ENCODE measurements at regions not wholly inside any gene's neighbourhood (a gene's known extent, or its start where the extent isn't known, plus 50 kb on each side); places are given as distances from the start of the nearest gene placed in this dataset.

DNA sequence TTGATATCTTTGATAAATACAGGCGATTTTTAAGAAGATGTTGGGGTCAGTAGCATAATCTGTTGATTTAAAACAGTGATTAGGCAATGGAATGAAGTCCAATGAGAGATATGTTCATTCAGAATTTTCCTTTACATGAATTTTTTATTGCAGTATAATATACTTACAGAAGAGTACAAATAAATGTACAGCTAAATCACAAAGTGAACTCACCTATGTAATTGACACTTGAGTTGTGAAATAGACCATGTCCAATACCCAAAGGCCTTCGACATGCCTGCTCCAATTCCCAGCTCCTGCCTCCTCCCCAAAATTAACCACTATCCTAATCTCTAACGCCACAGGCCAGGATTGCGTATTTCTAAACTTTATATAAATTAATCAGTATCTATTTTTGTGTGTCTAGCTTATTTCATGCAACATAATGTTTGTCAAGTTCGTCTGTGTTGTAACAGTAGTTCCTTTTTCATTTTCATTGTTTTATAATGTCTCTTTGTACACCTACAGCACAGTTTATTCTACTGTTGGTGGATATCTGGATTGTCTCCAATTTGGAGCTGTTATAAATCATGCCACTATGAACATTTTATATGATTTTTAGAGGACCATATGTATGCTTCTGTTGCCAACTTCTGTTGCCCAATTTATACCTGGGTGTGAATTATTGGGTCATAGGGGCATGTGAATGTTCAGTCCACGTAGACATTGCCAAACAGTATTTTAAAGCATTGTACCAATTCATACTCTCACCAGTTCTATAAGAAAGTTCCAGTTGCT is 208.3 kb downstream of the TLE1 start:
- TF ChIP-seq SIN3A (IDR thresholded peaks at IDR 0.05; ENCODE audit: borderline replicate concordance, insufficient read depth, low read length): no peak
- TF ChIP-seq, protein P1, sequence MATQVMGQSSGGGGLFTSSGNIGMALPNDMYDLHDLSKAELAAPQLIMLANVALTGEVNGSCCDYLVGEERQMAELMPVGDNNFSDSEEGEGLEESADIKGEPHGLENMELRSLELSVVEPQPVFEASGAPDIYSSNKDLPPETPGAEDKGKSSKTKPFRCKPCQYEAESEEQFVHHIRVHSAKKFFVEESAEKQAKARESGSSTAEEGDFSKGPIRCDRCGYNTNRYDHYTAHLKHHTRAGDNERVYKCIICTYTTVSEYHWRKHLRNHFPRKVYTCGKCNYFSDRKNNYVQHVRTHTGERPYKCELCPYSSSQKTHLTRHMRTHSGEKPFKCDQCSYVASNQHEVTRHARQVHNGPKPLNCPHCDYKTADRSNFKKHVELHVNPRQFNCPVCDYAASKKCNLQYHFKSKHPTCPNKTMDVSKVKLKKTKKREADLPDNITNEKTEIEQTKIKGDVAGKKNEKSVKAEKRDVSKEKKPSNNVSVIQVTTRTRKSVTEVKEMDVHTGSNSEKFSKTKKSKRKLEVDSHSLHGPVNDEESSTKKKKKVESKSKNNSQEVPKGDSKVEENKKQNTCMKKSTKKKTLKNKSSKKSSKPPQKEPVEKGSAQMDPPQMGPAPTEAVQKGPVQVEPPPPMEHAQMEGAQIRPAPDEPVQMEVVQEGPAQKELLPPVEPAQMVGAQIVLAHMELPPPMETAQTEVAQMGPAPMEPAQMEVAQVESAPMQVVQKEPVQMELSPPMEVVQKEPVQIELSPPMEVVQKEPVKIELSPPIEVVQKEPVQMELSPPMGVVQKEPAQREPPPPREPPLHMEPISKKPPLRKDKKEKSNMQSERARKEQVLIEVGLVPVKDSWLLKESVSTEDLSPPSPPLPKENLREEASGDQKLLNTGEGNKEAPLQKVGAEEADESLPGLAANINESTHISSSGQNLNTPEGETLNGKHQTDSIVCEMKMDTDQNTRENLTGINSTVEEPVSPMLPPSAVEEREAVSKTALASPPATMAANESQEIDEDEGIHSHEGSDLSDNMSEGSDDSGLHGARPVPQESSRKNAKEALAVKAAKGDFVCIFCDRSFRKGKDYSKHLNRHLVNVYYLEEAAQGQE (IDR thresholded peaks at IDR 0.05; ENCODE audit: insufficient read depth in 1 of 2, low read depth in 2 of 2, low read length in 2 of 2): no peak

- TF ChIP-seq FOXP2 (optimal IDR thresholded peaks at IDR 0.05; ENCODE audit: borderline replicate concordance, extremely low read depth, extremely low read length, insufficient read depth): no peak
- TF ChIP-seq SIN3A (IDR thresholded peaks at IDR 0.05; ENCODE audit: borderline replicate concordance, insufficient read depth, low read length): no peak
- no peak for TF ChIP-seq POLR2AphosphoS5 (IDR thresholded peaks at IDR 0.05; ENCODE audit: low read depth, low read length)
- TF ChIP-seq, protein P1 (IDR thresholded peaks at IDR 0.05; ENCODE audit: insufficient read depth in 1 of 2, low read depth in 2 of 2, low read length in 2 of 2): no peak
- no peak for TF ChIP-seq TAF1 (IDR thresholded peaks at IDR 0.05; ENCODE audit: borderline replicate concordance, insufficient read depth, low read length)
Observed at GRCh38 chr9:81479573-81479972, 209.8 kb downstream of the TLE1 start.

- TF ChIP-seq TAF1 (IDR thresholded peaks at IDR 0.05; ENCODE audit: borderline replicate concordance, insufficient read depth, low read length): no peak
- TF ChIP-seq POLR2AphosphoS5 (IDR thresholded peaks at IDR 0.05; ENCODE audit: low read depth, low read length): no peak
Observed at GRCh38 chr9:81477669-81478068, 211.7 kb downstream of the TLE1 start.

- TF ChIP-seq TAF1 (IDR thresholded peaks at IDR 0.05; ENCODE audit: borderline replicate concordance, insufficient read depth, low read length) (no peak), FOXP2 (optimal IDR thresholded peaks at IDR 0.05; ENCODE audit: borderline replicate concordance, extremely low read depth, extremely low read length, insufficient read depth) (no peak), SIN3A (IDR thresholded peaks at IDR 0.05; ENCODE audit: borderline replicate concordance, insufficient read depth, low read length) (no peak), POLR2AphosphoS5 (IDR thresholded peaks at IDR 0.05; ENCODE audit: low read depth, low read length) (no peak)
- TF ChIP-seq, protein P1 (IDR thresholded peaks at IDR 0.05; ENCODE audit: insufficient read depth in 1 of 2, low read depth in 2 of 2, low read length in 2 of 2): no peak
Observed at GRCh38 chr9:81476813-81477490, 212.4 kb downstream of the TLE1 start.

GRCh38 chr9:81474792-81475191 is 214.6 kb downstream of the TLE1 start:
- no peak for TF ChIP-seq SIN3A (IDR thresholded peaks at IDR 0.05; ENCODE audit: borderline replicate concordance, insufficient read depth, low read length)
- TF ChIP-seq TAF1 (IDR thresholded peaks at IDR 0.05; ENCODE audit: borderline replicate concordance, insufficient read depth, low read length): no peak
- TF ChIP-seq, protein P1 (IDR thresholded peaks at IDR 0.05; ENCODE audit: insufficient read depth in 1 of 2, low read depth in 2 of 2, low read length in 2 of 2): no peak
- no peak for TF ChIP-seq FOXP2 (optimal IDR thresholded peaks at IDR 0.05; ENCODE audit: borderline replicate concordance, extremely low read depth, extremely low read length, insufficient read depth)
- no peak for TF ChIP-seq POLR2AphosphoS5 (IDR thresholded peaks at IDR 0.05; ENCODE audit: low read depth, low read length)
